ENCODE measurements at regions not wholly inside any gene's neighbourhood (a gene's known extent, or its start where the extent isn't known, plus 50 kb on each side); places are given as distances from the start of the nearest gene placed in this dataset.

DNA sequence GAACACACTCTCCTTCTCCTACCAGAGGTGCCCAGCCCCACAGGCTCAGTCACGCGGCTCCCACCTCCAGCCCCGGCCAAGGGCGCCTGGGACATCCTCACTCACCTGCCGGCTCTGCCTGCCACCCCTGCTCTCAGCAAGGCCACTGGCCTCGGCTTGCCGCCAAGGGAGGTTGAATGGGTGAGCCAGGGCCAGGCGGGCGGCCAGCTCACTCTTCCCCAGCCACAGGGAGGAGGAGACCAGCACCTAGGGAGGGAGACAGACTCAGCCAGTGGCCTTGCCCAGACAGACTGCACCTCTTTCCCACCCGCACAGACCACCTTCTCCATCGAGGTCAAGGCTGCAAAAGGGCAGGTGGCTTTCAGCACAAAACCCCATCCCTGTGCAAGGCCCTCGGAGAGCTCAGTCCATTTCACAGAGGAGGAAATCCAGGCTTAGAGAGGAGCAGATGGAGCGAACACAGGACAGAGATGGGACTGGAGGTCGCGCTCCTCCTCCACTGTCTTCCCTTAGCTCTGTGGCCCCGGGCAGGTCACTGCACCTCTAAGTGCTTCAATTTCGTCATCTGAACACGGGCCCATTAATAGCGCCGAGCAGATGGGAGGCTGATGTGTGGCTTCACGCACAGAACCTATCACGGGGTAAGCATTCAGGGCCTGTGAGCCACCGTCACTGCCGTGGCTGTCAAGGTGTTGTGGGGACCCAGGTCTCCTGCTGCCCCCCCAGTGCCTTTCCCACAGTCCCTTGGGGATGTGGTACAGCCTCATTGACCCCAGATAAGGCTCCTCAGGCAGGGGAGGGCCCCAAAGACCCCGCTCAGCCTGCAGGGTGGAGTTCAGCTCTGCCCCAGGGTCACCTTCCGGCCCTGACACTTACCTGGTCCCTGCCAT lies 56.1 kb downstream of the RMI2 start:
- no peak for DNase-seq

DNA sequence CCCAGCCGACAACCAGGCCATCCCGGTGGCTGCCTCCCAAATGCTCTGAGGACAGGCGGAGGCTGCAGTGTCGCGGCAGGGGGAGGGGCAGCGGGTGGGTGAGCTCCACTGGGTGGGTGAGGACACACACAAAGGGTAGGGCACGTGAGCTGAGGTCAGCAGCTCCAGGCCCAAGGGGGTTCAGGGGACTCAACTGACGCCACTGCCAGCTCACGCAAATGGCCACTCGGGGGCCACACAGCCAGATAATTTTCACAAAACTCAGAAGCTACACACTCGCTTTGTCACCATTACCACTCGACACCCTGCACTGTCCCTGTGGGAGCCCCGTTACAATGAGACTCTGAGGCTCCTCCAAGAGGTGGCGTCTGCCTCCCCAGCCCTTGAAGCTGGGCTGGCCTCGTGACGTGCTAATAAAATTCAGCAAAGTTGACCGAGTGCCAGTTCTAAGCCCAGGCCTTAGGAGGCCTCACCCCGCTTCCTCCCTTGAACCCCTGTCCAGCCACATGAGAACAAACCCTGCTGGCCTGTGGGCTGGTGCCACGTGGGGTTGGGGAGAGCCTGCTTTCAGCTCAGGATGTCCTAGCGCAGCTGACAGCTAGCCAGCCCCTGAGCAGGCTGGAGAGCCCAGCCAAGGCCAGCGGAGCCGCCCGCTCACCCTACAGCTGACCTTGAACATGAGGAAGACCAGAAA lies 56.9 kb downstream of the RMI2 start:
- no peak for DNase-seq

DNA sequence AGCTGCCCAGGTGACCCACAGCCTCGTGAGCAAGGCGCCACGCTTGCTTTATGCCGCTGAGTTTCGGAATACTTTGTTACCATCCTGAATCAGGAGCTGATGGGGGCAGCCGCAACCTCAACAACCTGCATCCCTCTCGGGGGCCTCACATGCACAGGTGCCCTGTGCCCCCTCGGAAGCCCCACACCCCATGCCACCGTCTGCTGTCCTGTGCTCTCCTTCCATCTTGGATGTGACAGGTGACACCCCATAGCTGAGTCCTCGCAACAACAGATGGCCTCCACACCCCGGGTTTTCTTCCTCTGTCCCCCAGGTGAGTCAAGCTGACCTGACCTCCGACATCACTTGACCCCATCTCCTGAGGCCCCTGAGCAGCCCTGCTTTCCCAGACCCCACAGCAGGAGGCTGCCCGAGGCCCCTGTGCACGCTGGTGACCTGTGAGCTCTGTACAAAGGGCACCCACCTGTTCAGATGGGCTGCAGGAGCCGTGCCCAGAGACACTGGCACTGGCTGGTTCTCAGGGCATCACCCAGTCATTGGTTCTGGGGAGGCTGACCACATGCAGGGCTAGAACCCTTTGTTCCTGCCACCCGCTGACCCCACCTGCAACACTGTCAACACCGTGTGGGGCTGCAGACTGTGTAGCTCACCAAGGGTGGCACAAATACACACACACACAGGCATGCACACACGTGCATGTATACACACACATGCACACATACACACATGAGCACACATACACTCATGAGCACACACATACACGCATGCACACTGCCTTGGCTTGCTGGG lies 57.7 kb downstream of the RMI2 start:
- no peak for DNase-seq

- DNase-seq = no peak
These were observed 58.2 kb downstream of the RMI2 start for GRCh38 chr16:11403534-11403795.

DNA sequence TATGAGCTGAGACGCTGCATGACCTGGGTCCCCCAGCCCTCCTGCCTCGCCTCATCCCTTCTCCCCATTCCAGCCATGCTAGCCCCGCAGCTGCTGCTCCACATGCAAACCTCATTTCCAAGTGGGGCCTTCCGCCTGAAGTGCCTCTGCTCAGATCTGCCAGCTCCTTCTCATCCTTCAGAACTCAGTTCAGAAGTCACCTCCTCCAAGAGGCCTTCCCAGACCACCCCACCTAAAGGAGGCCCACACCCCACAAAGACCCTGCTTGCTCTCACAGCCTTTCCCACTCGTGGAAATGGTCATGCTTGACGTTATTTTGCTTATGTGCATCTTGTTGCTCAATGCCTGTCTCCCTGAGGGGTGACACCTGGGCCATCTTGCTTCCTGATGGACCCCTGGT lies 58.7 kb downstream of the RMI2 start:
- no peak for DNase-seq

DNA sequence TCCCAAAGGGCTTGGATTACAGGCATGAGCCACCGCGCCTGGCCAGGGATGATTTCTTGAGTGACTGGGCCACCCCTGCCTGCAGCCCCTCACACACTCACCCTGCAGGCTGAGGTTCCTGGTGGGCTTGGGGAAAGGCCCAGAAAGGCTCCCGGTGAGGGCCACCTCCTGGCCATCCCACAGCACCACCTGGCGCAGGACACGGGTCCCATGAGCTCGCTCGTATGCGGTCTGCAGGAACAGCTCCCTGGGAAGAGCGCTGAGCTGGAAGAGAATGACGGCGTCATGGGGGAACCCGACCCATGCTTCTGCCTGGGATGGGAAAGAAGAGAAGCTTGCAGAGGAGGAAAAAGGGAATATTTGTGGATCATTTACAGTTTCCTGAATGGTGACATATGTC lies 59.3 kb downstream of the RMI2 start:
- DNase-seq = no peak

DNA sequence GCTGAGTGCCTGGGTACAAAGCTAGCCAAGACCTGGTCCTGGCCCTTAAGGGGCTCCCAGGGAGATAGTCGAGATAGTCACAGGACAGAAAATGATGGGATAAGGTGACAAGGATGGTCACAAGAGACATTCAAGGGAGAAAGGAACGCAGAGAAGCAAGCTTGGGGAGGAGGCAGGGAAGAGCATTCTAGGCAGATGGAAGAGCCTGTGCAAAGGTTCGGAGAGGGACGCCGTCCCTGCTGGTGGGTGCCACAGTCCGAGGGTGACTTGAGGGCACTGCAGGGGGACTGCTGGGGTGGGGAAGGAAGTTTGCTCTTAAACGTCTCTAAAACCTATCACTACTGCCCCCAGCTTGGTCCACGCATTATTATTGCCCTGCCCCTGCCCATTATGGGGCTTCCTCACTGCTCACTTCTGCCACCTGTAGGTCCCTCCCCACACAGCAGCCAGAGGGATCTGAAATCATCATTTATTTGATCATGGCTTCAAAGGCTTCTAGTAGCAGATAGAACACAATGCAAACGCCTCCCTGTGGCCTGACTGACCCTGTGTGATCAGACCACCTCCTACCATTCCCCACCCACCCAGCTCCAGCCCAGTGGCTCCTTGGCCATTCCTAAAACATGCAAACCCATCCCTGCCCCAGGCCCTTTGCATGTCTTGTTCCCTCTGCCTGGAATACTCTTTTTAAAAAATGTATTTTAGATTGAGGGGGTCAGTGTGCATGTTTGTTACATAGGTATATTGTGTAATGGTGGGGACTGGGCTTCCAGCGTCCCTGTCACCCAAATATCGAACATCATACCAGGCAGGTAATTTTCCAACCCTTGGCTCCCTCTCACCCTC lies 60.3 kb downstream of the RMI2 start:
- peak; percentile 9 for DNase-seq

- DNase-seq = no peak
These were observed 60.9 kb downstream of the RMI2 start for GRCh38 chr16:11406177-11406560.

DNA sequence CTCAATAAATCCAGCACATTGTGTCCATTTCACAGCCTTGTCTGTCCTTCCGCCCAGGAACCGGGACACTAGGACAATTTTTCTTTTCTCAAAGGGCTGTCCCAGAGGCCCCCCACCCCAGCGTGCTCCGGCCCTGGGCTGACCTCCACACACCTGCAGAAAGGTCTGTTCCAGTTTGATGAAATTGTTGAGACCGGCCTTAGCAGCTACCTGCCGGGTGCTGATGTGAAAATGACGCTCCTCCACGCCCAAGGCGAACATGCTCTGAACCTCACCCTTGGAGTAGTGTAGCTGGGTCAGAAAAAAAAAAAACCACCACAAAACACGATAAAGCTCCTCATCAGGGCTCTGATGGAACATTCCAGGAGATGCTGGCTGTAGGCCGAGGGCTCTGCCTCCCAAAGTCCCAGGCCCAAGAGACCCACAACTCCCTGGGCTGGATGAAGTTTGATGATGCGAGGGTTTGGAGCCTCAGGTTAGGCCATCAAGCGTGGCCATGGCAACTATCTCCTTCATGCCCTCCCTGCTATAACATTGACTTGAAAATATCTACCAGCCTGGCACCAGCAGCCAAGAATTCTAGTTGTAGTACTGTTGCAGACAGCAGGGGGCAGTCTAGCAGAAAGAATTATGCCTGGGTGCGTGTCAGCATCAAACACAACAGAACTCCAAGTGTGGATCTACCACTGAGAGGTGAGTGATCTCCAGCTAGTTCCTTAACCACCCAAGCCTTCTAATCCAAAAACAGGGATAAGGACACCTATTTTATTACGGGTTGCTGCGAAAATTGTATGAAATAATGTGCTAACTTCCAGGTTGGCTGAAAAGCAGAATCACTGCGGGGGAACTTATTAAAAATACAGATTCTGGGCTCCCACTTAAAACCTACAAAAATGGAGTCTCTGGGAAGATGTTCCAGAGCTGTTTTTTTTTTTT lies 62.1 kb downstream of the RMI2 start:
- peak; percentile 62 for DNase-seq

DNA sequence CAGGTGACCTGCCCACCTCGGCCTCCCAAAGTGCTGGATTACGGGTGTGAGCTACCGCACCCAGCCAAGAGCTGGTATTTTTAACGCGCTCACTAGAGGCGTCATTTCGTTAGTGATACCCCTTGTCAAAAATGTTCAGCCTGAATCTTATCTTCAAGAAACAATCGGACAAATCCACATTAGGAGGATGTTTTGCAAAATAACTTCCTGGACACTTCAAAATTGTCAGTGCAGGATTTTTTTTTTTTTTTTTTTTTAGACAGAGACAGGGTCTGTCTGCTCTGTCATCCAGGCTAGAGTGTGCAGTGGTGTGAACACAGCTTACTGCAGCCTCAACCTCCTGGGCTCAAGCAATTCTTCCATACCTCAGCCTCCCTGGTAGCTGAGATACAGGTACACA lies 63.0 kb downstream of the RMI2 start:
- DNase-seq = no peak

GRCh38 chr16:11409398-11409797 lies 64.1 kb downstream of the RMI2 start:
- no peak for DNase-seq

DNA sequence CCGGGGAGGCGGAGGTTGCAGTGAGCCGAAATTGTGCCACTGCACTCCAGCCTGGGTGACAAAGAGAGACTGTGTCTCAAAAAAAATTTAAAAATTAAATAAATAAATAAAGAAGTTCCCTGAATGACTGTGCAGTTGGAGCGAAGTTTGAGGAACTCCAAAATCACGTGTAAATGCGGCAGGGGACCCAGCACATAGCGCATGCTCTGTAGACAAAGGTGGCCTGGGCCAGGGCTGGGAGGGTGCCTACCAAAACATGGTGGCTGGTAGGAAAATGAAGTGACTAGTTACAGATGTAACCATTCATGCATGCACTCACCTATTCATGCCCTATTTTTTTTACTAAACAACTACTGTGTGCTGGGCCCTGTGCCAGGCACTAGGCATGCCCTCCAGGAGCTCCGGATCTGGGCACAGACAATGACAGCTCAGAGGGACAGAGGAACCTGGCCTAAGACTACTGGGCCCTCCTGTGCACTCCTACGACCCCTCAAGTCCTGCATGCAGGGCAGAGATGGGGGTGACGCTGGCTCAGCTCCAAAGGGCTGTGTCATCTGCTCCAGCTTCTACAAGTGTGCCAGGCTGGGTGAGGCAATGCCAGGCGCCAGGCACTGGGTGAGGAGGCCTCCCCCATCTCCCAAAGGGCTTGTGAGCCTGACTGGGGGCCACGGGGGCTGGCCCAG lies 65.3 kb downstream of the RMI2 start:
- no peak for DNase-seq

DNA sequence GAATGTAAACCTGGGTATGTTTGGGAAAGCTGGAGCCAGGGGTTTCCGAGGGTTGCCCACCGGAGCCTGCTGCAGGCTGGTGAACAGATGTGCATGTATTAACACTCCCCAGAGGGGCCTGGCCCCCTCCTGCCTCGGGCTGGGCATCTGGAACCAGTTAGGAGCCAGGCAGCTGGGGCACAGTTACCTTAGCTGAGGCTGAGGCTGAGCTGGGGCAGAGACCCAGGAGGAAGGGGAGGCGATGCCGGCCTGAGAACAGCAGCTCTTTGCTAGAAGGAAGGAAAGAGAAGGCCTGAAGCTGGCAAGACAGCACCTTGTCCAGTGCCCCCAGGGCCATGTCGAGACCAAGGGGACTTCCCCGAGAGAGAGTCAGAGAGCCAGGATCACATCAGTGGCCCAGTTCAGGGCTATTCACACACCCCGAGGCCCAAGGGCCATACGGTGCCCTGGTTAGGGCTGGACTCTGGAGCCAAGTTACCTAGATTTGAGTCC lies 65.8 kb downstream of the RMI2 start:
- DNase-seq = no peak

DNA sequence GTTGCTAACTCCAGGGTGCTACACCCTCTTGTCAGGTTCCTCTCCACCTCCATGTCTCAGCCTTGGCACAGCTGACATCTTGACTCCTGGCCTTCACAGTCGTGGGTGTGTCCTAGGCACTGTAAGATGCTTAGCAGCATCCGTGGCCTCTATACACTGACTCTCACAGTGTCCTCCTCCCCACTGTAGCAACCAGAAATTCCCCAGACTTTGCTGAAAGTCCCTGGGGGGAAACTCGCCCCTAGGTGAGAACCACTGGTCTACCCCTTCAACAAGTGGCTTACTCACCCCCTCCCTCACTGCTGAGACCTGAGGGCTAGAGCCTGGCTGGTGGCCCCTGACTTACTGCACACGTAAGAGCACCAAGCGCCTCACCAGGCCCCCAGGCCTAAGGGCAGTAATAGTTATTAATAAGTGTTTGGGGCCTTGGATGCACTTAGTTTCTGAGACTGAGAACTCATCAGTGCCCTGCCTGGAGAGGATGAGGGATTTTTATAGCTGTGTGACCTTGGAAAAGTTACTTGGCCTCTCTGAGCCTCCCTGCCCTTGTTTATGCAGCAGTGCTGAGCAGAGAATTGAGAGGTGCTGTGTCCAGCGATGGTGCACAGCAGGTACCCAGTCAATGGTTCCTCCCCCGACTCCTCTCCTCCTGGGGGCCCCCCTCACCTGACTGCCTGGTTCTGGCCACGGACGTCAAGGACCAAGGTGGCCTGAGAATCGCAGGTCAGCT lies 67.1 kb downstream of the RMI2 start:
- no peak for DNase-seq

DNA sequence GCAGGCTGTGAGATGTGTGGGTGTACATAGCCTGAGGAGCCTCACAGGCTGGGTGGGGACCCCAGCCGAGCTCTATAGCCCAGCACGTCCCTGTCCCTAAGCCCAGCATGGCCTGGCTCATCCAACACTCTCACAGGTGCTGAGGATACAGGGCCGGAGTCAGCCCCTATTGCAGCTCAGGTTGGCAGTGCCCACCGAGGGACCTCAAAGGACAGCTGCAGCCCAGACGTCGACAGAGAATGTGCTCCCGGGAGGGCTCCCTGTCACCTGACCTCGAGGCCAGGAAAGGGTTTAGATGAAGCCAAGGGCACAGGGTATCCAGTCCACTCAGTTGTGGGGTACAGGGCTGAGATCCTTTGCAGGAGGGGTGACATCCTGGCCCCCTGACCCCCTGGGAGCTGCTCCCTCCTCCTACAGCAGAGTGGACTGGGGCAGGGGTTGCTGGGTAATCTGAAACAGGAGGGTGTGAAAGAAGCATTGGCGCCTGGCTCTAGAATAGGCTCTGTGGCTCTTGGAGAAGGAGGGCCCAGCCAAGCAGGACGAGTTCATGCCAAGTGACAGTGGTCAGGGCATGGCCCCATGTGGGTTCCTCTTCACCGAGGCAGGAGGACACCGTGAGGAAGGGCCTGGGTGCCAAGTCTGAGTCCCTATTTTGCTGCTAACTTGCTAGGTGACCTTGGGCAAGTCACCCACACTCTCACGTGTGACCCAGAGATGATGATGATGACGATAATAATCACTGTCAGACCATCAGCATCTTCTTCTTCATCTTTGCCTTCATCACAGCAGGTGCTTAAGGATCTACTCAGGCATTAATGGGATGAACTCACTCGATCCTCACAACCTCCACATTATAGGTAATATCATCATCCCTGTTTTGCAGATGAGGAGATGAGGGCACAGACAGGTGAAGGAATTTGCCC lies 68.0 kb downstream of the RMI2 start:
- no peak for DNase-seq

DNA sequence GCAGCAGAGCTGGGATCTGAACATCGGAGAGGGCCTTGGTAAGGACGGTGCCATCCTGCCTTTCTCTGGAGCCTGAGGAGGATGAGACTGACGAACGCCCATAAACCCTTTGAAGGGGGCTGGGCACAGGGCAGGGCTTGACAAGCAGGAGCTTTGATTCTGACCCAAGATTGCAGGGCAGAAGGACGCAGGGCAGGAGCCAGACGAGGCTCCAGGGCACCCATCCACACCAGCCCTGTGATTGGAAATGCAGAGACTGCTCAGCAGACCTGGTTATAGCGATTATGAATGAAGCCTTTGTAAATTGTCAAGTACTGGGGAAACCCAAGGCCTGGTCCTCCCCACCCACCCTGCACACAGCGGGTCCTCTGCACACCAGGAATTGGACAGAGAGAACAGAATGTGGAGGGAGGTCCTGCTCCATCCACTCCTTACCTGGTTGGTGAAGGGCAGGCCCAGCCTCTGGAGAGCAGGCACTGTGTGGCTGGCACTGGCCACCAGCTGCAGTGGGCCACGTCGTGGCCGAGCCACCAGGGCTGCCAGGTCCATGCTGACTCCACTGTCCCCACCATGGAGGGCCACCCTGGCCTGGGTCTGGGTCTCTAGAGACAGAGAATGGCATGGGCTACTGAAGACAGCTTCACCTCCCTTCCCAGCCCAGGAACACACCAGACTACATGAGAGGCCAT lies 68.8 kb downstream of the RMI2 start:
- no peak for DNase-seq

DNA sequence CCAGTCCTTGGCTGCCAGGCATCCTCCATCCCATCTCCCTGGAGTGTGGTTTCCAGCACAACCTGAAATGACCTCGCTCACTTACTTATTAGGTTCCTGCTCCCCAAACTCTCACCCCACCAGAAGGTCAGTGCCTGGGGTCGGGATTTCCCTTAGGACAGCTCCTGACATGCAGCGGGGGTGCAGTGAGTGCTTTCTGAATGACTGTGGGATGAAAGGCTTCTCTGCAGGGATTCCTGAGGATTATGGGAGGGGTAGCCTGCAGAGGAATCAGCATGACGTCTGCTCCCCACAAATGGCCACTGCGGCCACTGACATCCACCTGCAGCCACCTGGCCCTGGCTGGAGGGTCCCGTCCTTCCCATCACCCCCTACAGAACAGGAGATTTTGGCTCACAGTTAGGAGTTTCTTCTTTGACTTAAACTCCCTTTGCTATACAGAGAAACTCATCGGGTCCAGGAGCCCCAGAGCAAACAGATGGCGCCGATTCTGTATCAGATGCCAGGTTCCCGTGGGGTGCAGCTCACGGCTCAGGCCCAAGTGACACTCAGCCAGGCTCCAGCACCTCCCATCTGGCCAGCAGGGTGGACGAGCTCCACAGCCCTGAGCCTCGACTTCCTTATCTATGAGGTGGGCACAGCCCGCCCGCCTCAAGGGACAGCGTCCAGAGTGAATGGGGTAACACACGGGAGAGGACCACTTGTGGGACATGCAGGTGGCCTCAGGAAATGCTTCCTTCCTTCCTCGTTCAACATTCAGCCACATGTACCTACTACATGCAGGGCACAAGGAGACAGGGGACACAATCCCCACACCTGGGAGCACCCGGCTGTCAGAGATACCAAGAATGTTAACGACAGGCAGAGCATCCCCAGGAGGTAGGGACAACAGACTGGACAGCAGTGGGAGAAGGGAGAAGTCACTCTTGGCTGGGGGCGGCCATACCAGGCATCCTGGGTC lies 69.8 kb downstream of the RMI2 start:
- DNase-seq = no peak
